ENCODE measurements at regions not wholly inside any gene's neighbourhood (a gene's known extent, or its start where the extent isn't known, plus 50 kb on each side); places are given as distances from the start of the nearest gene placed in this dataset.

DNA sequence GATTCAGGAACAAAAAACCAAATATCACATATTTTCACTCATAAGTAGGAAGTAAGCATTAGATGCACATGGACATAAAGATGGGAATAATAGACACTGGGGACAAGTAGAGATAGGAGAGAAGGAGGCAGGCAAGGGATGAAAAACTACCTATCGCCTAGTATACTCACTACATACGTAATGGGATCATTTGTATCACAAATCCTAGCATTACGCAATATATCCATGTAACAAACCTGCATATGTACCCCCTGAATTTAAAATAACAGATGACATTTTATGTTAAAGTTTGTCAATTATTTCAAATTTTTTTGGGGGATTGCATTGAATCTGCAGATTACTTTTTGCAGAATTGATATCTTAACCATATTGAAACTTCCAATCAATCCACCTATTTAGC, 660.5 kb upstream of the MAN1A1 start:
- no CpG with 5 or more reads among the region's 3 CpGs for WGBS, 2 experiments (ENCODE audit: extremely low coverage in 2 of 2, insufficient read length in 1 of 2)
- dilution Hi-C loops (cut with HindIII; ENCODE audit: low sequenced_read_pairs, unreplicated experiment): no loop called here
- H2AK9ac ChIP-seq (replicated peaks; ENCODE audit: low read depth, low read length, poor library complexity): no peak overlapping the region
- intact Hi-C loops (cut with micrococcal nuclease): no loop called here
- no peak for ATAC-seq (ENCODE audit: low read depth)
- H3K4me2 ChIP-seq (ENCODE audit: low read depth, low read length): no peak overlapping the region
- TF ChIP-seq, protein P1, sequence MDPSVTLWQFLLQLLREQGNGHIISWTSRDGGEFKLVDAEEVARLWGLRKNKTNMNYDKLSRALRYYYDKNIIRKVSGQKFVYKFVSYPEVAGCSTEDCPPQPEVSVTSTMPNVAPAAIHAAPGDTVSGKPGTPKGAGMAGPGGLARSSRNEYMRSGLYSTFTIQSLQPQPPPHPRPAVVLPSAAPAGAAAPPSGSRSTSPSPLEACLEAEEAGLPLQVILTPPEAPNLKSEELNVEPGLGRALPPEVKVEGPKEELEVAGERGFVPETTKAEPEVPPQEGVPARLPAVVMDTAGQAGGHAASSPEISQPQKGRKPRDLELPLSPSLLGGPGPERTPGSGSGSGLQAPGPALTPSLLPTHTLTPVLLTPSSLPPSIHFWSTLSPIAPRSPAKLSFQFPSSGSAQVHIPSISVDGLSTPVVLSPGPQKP (IDR thresholded peaks at IDR 0.05; ENCODE audit: borderline replicate concordance, low read depth, low read length): no peak
- peak; percentile 85 for TF ChIP-seq CEBPB (IDR thresholded peaks at IDR 0.05; ENCODE audit: low read depth, low read length)
- no peaks in the 10 kb centered on the region for H3K9me3 ChIP-seq (ENCODE audit: control insufficient read depth, insufficient read depth, low read length)
- no peak overlapping the region for H2BK5ac ChIP-seq (ENCODE audit: low read depth, low read length, poor library complexity, severe bottlenecking)
- no peak overlapping the region for H3K18ac ChIP-seq (ENCODE audit: low read depth, low read length)
- H4K20me1 ChIP-seq (ENCODE audit: insufficient read depth, low read length): no peaks in the 10 kb centered on the region
- no peaks in the 10 kb centered on the region for H3K4me1 ChIP-seq (ENCODE audit: control insufficient read depth, insufficient read depth, low read length)
- ChIA-PET CTCF (no interaction called here), POLR2A (ENCODE audit: unreplicated experiment) (no interaction called here)
- no peak overlapping the region for H2BK15ac ChIP-seq (ENCODE audit: low read depth, low read length)
- no peaks in the 10 kb centered on the region for H3K36me3 ChIP-seq (ENCODE audit: control insufficient read depth, insufficient read depth, low read length)
- no peak overlapping the region for H4K91ac ChIP-seq (ENCODE audit: insufficient read depth, low read depth, low read length)
- no peak overlapping the region for H2BK20ac ChIP-seq (ENCODE audit: low read depth, low read length)
- H3K14ac ChIP-seq (replicated peaks; ENCODE audit: low read depth, low read length): no peak overlapping the region
- DNase-seq: no peak
- no peak overlapping the region for H3K23ac ChIP-seq (ENCODE audit: low read depth, low read length)
- no peak overlapping the region for H4K8ac ChIP-seq (ENCODE audit: low read depth in 2 of 2, low read length in 2 of 2)
- BruUV-seq (replicated peaks): no TSS peak
- H3K27ac ChIP-seq (ENCODE audit: insufficient read depth, low read length): no peak overlapping the region
- no peaks in the 10 kb centered on the region for H3K9me1 ChIP-seq (ENCODE audit: insufficient read depth, low read length)
- in situ Hi-C loops (cut with MboI; ENCODE audit: low sequenced_read_pairs): no loop called here
- no peaks in the 10 kb centered on the region for H3K79me1 ChIP-seq (ENCODE audit: low read depth in 1 of 2, low read length in 2 of 2)
- no peak overlapping the region for H3K9ac ChIP-seq (ENCODE audit: low read depth, low read length)
- no peak overlapping the region for H3K4me3 ChIP-seq (ENCODE audit: insufficient read depth, low read depth, low read length)
- H3K27me3 ChIP-seq (ENCODE audit: control insufficient read depth, insufficient read depth, low read length): no peaks in the 10 kb centered on the region
- no peak overlapping the region for H2BK120ac ChIP-seq (ENCODE audit: low read depth, low read length)
- no peak overlapping the region for H4K5ac ChIP-seq (ENCODE audit: low read depth, low read length)
- no peak overlapping the region for H2AK5ac ChIP-seq (ENCODE audit: low read depth, low read length)
- no peak overlapping the region for H2AFZ ChIP-seq (replicated peaks; ENCODE audit: low read length, poor library complexity)
- H3K4ac ChIP-seq (ENCODE audit: low read depth, low read length): no peak overlapping the region
- no peak overlapping the region for H3K56ac ChIP-seq (ENCODE audit: extremely low read depth, insufficient read depth, low read length)

All from IMR-90 (cell line).